ENCODE measurements at regions not wholly inside any gene's neighbourhood (a gene's known extent, or its start where the extent isn't known, plus 50 kb on each side); places are given as distances from the start of the nearest gene placed in this dataset.

DNA sequence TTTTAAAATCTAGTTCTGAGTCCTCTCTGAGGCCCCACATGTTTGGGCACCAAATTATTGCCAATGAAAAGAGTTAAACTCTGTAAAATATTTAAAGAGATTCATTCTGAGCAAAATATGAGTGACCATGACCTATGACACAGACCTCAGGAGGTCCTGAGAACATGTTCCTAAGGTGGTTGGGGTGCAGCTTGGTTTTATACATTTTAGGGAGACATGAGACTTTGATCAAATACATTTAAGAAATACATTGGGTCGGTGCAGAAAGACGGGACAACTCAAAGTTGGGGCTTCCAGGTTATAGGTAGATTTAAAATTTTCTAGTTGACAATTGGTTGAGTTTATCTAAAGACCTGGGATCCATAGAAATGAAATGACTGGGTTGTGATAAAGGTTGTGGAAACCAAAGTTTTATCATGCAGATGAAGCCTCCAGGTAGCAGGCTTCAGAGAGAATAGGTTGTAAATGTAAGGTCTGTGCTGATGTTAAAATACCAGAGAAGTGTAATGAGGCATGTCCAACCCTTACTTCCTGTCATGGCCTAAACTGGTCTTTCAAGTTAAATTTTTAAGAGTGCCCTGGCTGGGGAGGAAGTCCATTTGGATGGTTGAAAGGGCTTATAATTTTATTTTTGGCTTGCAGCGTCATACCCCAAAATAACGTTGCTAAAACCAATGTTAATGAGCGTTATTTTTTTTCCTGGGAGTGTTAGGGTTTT is 274.9 kb downstream of the NUF2 start:
- TF ChIP-seq, protein P1, sequence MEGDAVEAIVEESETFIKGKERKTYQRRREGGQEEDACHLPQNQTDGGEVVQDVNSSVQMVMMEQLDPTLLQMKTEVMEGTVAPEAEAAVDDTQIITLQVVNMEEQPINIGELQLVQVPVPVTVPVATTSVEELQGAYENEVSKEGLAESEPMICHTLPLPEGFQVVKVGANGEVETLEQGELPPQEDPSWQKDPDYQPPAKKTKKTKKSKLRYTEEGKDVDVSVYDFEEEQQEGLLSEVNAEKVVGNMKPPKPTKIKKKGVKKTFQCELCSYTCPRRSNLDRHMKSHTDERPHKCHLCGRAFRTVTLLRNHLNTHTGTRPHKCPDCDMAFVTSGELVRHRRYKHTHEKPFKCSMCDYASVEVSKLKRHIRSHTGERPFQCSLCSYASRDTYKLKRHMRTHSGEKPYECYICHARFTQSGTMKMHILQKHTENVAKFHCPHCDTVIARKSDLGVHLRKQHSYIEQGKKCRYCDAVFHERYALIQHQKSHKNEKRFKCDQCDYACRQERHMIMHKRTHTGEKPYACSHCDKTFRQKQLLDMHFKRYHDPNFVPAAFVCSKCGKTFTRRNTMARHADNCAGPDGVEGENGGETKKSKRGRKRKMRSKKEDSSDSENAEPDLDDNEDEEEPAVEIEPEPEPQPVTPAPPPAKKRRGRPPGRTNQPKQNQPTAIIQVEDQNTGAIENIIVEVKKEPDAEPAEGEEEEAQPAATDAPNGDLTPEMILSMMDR (IDR thresholded peaks at IDR 0.05 in 2 of 3, conservative IDR thresholded peaks at IDR 0.05 in 1 of 3; ENCODE audit: borderline replicate concordance in 1 of 3, insufficient read depth in 1 of 3, low read depth in 2 of 3, low read length in 2 of 3): no peak
- TF ChIP-seq, protein P2, sequence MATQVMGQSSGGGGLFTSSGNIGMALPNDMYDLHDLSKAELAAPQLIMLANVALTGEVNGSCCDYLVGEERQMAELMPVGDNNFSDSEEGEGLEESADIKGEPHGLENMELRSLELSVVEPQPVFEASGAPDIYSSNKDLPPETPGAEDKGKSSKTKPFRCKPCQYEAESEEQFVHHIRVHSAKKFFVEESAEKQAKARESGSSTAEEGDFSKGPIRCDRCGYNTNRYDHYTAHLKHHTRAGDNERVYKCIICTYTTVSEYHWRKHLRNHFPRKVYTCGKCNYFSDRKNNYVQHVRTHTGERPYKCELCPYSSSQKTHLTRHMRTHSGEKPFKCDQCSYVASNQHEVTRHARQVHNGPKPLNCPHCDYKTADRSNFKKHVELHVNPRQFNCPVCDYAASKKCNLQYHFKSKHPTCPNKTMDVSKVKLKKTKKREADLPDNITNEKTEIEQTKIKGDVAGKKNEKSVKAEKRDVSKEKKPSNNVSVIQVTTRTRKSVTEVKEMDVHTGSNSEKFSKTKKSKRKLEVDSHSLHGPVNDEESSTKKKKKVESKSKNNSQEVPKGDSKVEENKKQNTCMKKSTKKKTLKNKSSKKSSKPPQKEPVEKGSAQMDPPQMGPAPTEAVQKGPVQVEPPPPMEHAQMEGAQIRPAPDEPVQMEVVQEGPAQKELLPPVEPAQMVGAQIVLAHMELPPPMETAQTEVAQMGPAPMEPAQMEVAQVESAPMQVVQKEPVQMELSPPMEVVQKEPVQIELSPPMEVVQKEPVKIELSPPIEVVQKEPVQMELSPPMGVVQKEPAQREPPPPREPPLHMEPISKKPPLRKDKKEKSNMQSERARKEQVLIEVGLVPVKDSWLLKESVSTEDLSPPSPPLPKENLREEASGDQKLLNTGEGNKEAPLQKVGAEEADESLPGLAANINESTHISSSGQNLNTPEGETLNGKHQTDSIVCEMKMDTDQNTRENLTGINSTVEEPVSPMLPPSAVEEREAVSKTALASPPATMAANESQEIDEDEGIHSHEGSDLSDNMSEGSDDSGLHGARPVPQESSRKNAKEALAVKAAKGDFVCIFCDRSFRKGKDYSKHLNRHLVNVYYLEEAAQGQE (IDR thresholded peaks at IDR 0.05; ENCODE audit: low read depth): no peak
- TF ChIP-seq POLR2AphosphoS5 (IDR thresholded peaks at IDR 0.05; ENCODE audit: low read depth, low read length): no peak
- TF ChIP-seq POLR2A (IDR thresholded peaks at IDR 0.05; ENCODE audit: borderline replicate concordance, extremely low read depth, insufficient read depth, insufficient read length): no peak

All from HCT116 (cell line).